Activated naive CD4-positive, alpha-beta T cell treated with anti-CD3 and anti-CD28 coated beads, Interleukin-2, amount 50 U/mL, for 72 hours (primary cell): ENCODE measurements at regions not wholly inside any gene's neighbourhood (a gene's known extent, or its start where the extent isn't known, plus 50 kb on each side); places are given as distances from the start of the nearest gene placed in this dataset.

Experiments used
- ATAC-seq, 2 donors: fragments of 150-1000 bp; cut with Tn5 transposase; 2 replicates each; pipeline ENCODE4 v1.10.0; 2021; ENCODE audit warnings: mild to moderate bottlenecking in 2 of 2, moderate library complexity in 2 of 2
- DNase-seq, 2 donors: peaks; one replicate each; pipeline ENCODE4 v3.0.0; 2021 to 2022; ENCODE audit warnings: low spot score in 2 of 2
- H3K27ac Mint-ChIP-seq, 2 donors: one replicate each; pipeline ENCODE4 v1.8.0; 2022; ENCODE audit warnings: mild to moderate bottlenecking in 2 of 2, mixed read lengths in 2 of 2
- H3K36me3 Mint-ChIP-seq, 2 donors: one replicate each; pipeline ENCODE4 v1.8.0; 2022; ENCODE audit warnings: mixed read lengths in 2 of 2
- H3K9me3 Mint-ChIP-seq, 2 donors: one replicate each; pipeline ENCODE4 v1.8.0; 2022; ENCODE audit warnings: mixed read lengths in 2 of 2

DNA sequence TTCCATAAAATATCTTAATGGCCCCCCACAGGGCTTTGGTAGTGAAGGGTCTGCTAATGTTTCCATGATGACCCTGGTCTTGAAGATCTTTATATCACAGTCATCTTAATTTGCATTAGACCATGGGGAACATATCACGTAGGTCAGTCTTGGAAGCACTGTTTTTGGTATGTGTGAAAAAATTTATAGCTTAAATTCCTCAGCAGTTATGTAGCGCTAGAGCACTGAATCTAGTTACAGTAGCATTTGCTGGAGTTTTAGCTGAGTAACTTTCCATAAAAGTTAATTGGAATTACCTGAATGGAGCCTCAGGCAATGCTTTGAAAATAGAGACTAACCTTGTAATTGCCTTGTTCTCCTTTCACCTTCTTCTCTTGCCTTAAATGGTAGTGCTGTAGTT is 648.8 kb downstream of the IQCM start:
- ATAC-seq (no peak), DNase-seq (no peak)
- Mint-ChIP-seq H3K36me3 (no peaks in the 10 kb centered on the region), H3K9me3 (peaks cover 0 to 4% of the 10 kb centered on the region in 2 donors), H3K27ac (no peak overlapping the region)

DNA sequence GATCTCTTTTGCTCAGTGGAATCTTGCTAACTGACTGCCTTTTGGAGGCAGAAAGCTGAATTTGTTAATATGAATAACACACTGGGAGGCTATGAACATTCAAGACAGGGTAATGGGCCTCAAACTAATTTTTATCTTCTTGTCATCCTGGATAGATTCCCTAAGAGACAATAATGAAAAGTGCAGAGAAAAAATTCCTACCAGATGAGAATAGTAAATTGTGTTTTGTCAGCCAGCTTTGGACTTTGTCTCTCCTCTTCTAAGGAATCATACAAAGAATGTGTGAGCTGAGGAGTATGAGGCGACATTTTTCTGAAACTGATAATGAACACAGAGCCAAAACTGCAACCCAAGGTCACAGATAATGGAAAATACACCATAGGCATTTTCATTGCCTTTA is 649.3 kb downstream of the IQCM start:
- no peaks in the 10 kb centered on the region for H3K36me3 Mint-ChIP-seq
- H3K27ac Mint-ChIP-seq = no peak overlapping the region

DNA sequence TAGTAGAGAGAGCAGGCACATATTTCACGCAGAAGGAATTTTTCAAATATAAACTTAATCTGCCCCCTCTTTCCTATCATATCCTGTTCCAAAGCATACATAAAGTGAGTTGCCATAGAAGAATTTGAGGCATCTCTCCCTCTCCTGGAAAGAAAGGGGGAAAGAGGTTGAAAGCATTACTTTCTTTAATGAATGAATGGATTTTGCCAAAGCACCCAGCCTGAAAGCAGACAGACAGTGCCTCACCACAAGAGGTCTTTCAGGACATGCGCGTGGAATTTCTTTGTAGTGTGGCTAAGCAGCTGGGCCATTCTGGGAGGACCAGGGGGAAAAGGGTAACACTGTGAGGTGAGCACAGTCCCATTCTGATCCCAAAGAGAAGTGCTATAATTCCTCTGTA is 651.4 kb downstream of the IQCM start:
- Mint-ChIP-seq H3K36me3 (no peaks in the 10 kb centered on the region), H3K9me3 (peaks cover 0 to 8% of the 10 kb centered on the region in 2 donors), H3K27ac (no peak overlapping the region)
- no peak for DNase-seq
- ATAC-seq = no peak

More for the DNA sequence above, 649.3 kb downstream of the IQCM start:
- ATAC-seq (no peak), DNase-seq (no peak)
- H3K9me3 Mint-ChIP-seq = peaks cover 0 to 4% of the 10 kb centered on the region in 2 donors

DNA sequence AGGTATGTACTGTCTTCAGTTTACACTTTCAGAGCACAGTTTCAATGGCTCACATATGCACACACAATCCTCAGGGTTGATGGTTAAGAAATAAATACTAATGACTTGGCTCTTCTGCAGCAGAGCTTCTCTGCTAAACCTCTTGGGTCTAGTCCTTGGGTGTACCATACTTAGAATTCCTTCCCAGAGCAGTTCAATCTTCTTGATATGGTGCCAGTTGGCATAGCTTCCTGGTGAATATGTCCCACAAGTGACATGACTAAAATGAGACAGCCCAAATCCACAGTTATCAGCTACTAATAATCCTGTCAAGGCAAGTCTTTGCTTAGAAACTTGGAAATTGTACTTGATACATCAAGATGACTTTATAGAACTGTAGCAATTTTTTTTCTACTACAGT is 654.4 kb downstream of the IQCM start:
- Mint-ChIP-seq H3K27ac (no peak overlapping the region), H3K36me3 (no peaks in the 10 kb centered on the region), H3K9me3 (peaks cover 8 to 10% of the 10 kb centered on the region in 2 donors)
- ATAC-seq (no peak), DNase-seq (no peak)

DNA sequence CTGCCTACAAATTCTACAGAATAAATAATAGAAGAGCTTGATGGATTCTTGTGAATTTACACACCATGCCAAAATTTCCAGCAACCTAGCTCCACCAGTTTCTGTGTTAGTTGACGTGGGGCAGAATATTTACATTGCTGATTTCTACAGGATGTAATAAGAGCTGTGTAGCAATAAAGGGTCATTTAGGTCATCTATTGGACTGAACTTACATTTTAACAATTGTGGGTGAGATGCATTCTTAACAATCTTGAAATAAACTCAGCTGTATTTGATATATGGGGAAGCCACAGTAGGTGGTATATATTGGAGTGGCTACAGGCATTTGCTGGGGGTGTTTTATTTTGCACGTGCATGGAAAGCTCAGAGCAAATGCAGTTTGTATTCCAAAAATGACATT is 655.3 kb downstream of the IQCM start:
- no peak overlapping the region for H3K27ac Mint-ChIP-seq
- peaks cover 8 to 14% of the 10 kb centered on the region in 2 donors for H3K9me3 Mint-ChIP-seq
- no peak for ATAC-seq
- DNase-seq = no peak
- no peaks in the 10 kb centered on the region for H3K36me3 Mint-ChIP-seq

DNA sequence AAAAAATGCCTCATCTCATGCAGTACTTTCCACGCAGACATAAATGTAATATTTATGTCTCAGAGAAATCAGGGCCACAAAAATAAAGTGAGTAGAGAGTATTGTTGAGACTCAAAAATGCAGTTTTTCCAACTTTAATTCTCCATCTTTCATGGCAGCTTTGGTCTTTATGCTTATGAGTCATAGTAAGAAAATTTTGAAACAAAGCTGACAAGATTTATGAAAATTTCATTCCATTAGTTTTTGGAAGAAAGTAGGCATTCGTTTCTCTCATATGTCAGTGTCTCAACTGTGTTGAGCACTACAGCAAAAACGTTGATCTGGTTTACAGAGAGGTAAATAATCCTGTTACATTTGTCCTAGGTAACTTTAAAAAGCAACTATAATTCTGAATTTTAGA is 656.8 kb downstream of the IQCM start:
- no peaks in the 10 kb centered on the region for H3K36me3 Mint-ChIP-seq
- H3K9me3 Mint-ChIP-seq = peaks cover 8 to 17% of the 10 kb centered on the region in 2 donors
- no peak overlapping the region for H3K27ac Mint-ChIP-seq
- DNase-seq = no peak
- no peak for ATAC-seq

DNA sequence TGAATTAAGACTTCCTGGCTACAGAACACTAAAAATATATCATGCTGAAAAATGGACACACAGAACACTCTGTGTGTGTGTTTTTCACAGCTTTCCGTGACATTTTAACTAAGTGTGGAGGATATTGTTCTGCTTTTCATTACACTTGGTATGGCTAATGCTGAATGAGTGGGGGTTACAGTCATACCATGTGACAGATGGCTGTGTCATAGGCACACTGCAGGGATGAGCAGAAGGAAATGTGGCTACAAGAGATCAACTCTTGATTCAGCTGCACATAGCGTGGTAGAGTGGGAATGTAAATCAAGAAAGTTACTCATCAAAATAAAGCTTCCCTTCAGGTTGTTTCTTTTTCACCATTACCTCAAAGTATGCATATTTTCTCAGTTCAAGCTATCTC is 669.8 kb downstream of the IQCM start:
- Mint-ChIP-seq H3K27ac (no peak overlapping the region), H3K9me3 (peaks cover 9 to 10% of the 10 kb centered on the region in 2 donors), H3K36me3 (no peaks in the 10 kb centered on the region)
- no peak for DNase-seq
- no peak for ATAC-seq

DNA sequence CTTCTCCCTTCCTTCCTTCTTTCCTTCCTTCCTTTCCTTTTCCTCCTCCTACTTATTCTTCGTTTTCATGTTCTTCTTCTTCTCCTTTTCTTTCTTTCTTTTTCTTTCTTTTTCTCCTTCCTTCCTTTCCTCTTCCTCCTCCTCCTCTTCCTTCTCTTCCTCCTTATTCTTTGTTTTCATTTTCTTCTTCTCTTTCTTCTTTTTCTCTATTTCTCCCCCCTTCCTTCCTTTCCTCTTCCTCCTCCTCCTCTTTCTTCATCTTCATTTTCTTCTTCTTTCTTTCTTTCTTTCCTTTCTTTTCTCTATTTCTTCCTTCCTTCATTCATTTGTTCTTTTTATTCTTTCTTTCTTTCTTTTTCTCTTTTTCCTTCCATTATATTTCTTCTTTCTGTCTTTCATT is 671.6 kb downstream of the IQCM start:
- Mint-ChIP-seq H3K9me3 (peaks cover 8% of the 10 kb centered on the region in 2 donors), H3K27ac (peak overlapping the region in 1 of 2 donors; percentile 37), H3K36me3 (no peaks in the 10 kb centered on the region)
- no peak for DNase-seq
- no peak for ATAC-seq

DNA sequence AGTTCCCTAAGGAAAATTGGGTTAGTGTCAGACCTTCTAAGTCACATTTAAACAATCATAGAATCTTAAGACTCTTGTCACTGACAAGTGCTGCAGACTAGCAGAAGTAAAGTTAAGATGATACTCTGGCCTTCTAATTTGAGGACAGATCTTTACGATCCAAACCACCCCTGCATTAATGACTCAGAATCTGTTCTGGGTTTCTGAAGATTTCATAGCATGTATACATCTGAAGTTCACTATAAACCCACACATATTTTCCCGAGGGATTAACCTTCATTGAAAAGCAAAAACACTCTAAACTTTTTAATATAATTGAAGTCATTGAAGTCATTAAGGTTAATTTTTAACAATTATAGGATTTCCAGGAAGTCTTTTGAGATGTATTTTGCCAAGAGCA is 674.3 kb downstream of the IQCM start:
- ATAC-seq (no peak), DNase-seq (no peak)
- H3K27ac Mint-ChIP-seq = no peak overlapping the region
- peaks cover 8% of the 10 kb centered on the region in 2 donors for H3K9me3 Mint-ChIP-seq
- no peaks in the 10 kb centered on the region for H3K36me3 Mint-ChIP-seq

DNA sequence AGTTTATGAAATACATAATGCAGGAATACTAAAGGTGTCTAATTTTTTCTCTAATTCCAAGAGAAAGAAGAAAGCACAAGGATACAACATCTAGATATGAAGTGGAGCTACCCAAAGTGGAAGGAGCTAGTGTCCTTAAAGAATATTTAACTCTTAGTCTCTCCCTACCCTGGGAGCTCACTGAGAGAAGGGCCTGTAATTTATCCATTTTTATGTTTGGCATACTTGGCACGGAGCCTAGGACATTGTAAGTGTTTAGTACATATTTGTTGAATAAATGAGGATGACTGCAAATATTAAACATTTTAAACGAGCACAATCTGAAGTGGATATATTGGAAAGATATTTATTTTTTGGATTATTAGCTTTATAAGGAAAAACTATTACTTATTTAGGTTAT is 674.8 kb downstream of the IQCM start:
- H3K36me3 Mint-ChIP-seq = no peaks in the 10 kb centered on the region
- no peak overlapping the region for H3K27ac Mint-ChIP-seq
- DNase-seq (no peak), ATAC-seq (no peak)
- H3K9me3 Mint-ChIP-seq = peaks cover 12 to 14% of the 10 kb centered on the region in 2 donors

DNA sequence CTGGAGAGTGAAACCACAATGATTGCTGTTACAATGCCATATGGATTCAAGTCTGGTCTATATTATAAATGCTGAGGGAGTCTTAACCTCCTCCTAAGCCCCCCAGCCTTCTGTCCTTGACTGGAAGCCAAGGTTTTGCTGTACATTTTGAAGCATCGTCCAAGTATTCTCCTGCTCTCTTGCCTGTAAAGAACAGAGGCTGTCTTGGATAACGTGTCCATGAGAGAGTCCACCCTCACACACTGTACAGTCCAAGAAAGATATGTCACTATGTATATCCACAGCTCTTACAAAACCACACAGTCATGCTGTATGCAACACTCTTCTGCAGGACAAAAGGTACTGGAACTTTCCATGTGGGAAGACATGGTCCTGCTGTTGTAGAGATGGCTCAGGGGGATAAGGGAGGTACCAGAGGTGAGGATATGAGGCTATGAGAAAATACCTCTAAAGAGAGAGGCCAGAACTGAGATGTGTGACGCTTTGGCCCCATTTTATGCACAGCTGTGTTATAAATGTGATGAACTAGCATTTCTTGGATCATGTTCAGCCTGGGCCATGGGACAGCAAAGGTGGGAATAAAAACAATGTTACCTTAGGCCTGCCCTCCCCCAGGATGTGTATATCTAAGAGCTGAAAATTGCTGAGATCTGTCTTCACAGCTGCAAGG is 678.6 kb downstream of the IQCM start:
- no peak for ATAC-seq
- Mint-ChIP-seq H3K36me3 (no peaks in the 10 kb centered on the region), H3K27ac (no peak overlapping the region), H3K9me3 (peaks cover 7 to 12% of the 10 kb centered on the region in 2 donors)
- DNase-seq = no peak

DNA sequence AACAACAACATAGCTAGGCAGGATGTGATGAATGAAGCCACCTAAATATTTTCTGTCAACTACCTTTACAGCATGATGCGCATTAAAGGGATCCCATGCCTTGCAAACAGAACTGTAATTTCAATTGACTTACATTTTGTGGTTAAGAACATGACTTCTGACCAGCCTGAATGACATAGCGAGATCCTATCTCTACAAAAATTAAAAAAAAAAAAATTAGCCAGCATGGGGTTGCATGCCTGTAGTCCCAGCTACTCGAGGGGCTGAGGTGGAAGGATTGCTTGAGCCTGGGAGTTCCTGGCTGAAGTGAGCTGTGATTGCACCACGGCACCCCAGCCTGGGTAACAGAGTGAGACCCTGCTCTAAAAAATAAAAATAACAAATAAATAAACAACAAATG is 680.6 kb downstream of the IQCM start:
- no peak for DNase-seq
- H3K36me3 Mint-ChIP-seq = no peaks in the 10 kb centered on the region
- H3K9me3 Mint-ChIP-seq = peaks cover 7 to 12% of the 10 kb centered on the region in 2 donors

DNA sequence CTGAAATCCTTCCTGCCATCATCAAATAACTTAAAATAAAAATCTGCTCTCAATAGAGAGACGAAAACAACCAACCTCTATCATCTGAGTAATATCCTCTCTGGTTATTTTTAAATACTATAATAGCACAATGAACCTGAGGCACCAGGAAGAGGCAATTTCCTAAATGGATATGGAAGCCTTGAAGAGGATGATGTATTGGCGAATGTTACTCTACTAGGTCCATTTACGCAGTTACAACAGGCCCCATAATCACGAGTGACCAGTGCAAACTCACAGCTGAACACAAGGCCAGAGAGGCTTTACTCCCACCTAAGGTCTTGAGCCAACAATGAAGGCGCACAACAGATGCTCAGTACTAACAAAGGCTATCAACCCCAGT is 678.8 kb upstream of the NR3C2 start:
- ATAC-seq (no peak), DNase-seq (no peak)
- no peaks in the 10 kb centered on the region for H3K36me3 Mint-ChIP-seq
- H3K27ac Mint-ChIP-seq = no peak overlapping the region
- H3K9me3 Mint-ChIP-seq = no peaks in the 10 kb centered on the region

More for the DNA sequence above, 680.6 kb downstream of the IQCM start:
- ATAC-seq = no peak
- no peak overlapping the region for H3K27ac Mint-ChIP-seq

DNA sequence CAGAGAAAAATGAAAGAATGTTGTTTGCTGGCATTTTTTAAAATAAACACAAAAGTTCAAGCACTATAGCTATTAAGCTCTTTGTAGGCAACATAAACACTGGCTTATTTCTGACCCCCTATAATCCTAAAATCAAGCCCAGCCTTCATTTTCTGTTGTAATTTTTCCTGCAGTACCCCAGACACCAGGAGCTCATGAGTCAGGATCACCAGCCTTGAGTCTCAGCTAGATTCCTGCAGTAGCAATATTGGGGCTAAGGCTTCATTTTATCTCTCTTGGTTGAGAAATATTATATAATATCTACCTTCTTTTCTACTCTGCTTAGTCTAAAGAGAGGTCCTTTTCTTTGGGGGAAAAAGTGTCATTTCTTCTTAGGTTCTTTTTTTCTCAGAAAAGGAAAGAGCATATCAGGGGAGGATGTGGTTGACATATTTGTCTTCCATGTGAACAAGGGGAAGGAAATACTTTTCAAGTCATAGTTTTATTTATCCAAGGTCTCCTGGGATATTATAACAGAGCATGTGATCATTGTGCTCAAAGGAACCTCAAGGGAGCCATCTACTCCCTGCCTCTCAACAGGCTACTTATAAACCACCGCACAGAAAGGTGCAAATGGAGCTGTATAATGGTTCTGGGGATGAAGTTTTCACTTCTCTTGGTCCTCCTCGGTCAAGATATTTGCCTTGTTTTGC is 678.3 kb upstream of the NR3C2 start:
- Mint-ChIP-seq H3K36me3 (no peaks in the 10 kb centered on the region), H3K9me3 (no peaks in the 10 kb centered on the region), H3K27ac (no peak overlapping the region)
- ATAC-seq = no peak
- no peak for DNase-seq

DNA sequence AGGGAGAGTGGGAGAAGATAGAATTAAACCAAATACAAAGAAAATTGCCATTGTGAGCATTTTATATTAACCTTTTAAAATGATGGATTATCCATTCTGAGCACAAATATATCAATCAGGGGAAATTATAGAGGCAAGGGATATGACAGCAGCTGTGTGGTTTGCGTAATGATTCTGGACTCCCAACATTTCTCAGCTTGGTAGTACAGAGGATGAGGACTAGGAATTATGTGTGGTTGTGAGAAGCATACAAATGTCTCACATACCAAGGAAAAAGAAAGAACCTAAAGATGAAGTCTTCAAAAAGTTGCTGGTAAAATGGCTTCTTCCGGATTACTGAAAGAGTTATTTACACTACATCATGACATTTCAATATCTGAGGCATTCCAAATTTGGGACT is 674.6 kb upstream of the NR3C2 start:
- ATAC-seq = no peak
- no peak overlapping the region for H3K27ac Mint-ChIP-seq
- no peaks in the 10 kb centered on the region for H3K36me3 Mint-ChIP-seq
- H3K9me3 Mint-ChIP-seq = no peaks in the 10 kb centered on the region
- no peak for DNase-seq

DNA sequence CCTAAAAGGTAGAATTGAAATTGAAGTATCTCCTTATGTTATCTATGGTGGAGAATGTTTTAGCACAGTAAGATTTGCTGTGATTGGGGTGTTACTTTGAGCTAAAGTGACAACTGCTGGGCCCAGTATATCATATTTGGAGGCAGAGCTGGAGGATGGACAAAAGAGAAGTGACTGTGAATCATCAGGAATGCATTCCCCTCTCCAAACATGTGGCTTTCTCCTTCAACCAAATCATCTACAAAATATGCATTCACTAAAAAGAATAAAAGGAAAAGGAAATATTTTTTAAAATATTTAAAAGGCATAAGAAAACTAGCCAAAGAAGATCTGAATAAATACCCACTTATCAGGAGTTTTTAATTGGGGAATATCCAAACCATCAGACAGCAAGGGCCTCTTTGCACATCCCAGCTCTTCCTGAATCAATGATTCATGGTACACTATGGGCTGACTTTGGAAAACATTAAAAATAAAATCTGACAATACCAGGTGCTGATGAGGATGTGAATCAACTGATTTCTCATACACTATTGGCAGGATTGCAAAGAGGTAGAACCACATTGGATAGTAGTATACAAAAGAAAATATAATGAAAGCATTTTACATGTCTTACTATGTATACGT is 671.7 kb upstream of the NR3C2 start:
- DNase-seq (no peak), ATAC-seq (no peak)
- Mint-ChIP-seq H3K36me3 (no peaks in the 10 kb centered on the region), H3K9me3 (no peaks in the 10 kb centered on the region), H3K27ac (no peak overlapping the region)

DNA sequence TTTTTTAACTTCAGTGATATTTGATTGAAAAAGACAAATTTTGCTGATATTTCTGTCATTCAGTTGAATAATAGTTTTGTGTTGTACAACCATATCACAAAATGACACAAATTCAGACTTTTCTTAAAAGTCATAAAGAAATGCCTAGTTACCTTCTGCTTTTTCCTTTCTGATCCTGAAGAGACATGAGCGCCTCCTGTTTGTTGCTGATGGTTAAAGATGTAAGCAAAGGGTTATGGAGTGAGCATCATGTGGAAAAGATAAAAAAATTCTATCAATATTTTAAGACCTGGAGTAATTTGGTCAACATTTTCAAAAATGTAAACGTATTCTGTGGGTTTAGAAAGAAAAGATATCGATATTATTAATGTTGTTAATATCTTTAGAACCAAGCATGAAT is 669.9 kb upstream of the NR3C2 start:
- DNase-seq (no peak), ATAC-seq (no peak)
- H3K36me3 Mint-ChIP-seq = no peaks in the 10 kb centered on the region
- no peak overlapping the region for H3K27ac Mint-ChIP-seq
- H3K9me3 Mint-ChIP-seq = peaks cover 0 to 3% of the 10 kb centered on the region in 2 donors

DNA sequence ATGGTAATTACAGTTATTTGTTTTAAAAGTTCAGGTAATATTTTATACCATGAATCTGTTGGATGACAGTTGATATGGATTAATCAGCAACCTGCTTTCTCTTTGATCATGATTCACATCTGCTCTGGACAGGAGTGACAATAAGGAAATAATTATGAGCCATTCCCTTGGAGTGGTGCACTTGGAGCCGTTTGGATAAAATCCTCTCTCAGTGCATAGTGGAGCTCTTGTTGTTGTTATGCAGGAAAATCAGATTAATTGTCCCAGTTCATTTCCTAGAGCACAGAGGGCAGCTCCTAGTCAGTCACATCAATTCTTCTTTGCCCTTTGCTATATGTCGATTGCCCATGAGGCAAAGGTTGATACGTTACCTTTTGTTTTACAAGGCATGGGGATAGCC is 668.3 kb upstream of the NR3C2 start:
- Mint-ChIP-seq H3K36me3 (no peaks in the 10 kb centered on the region), H3K9me3 (peaks cover 0 to 3% of the 10 kb centered on the region in 2 donors), H3K27ac (no peak overlapping the region)
- ATAC-seq (no peak), DNase-seq (no peak)
